NCI-H69 (cell line): ENCODE measurements at regions not wholly inside any gene's neighbourhood (a gene's known extent, or its start where the extent isn't known, plus 50 kb on each side); places are given as distances from the start of the nearest gene placed in this dataset.
"Not testable (repeated sequence)": the region's sequence is repeated elsewhere in the genome, so short reads cannot be mapped to it uniquely, and the experiment has no call there.

Source experiments
- DNase-seq: peaks from one replicate; lab custom pipeline; 2025; lab: John Stamatoyannopoulos, UW

- DNase-seq: no peak
Observed at GRCh38 chr2:224146356-224147160, 107.5 kb upstream of the SERPINE2 start.

- DNase-seq: no peak
Observed at GRCh38 chr2:224145751-224146355, 106.8 kb upstream of the SERPINE2 start.

- DNase-seq: no peak
Observed at GRCh38 chr2:224143526-224143925, 104.4 kb upstream of the SERPINE2 start.

GRCh38 chr2:224142397-224143312 lies 103.6 kb upstream of the SERPINE2 start:
- DNase-seq: no peak

GRCh38 chr2:224141304-224141703 lies 102.2 kb upstream of the SERPINE2 start:
- no peak for DNase-seq

GRCh38 chr2:224137208-224137607 lies 98.1 kb upstream of the SERPINE2 start:
- DNase-seq: no peak

GRCh38 chr2:224136396-224136795 lies 97.3 kb upstream of the SERPINE2 start:
- no peak for DNase-seq

GRCh38 chr2:224135881-224136280 lies 96.8 kb upstream of the SERPINE2 start:
- no peak for DNase-seq

GRCh38 chr2:224134003-224134734 lies 95.1 kb upstream of the SERPINE2 start:
- DNase-seq: no peak

GRCh38 chr2:224133387-224133786 lies 94.3 kb upstream of the SERPINE2 start:
- DNase-seq: no peak

- no peak for DNase-seq
Observed at GRCh38 chr2:224127871-224128501, 88.9 kb upstream of the SERPINE2 start.

GRCh38 chr2:224126440-224126839 lies 87.4 kb upstream of the SERPINE2 start:
- DNase-seq: no peak

- DNase-seq: no peak
Observed at GRCh38 chr2:224126003-224126402, 86.9 kb upstream of the SERPINE2 start.

GRCh38 chr2:224122542-224122941 lies 83.5 kb upstream of the SERPINE2 start:
- DNase-seq: no peak

- DNase-seq: no peak
Observed at GRCh38 chr2:224121406-224122067, 82.5 kb upstream of the SERPINE2 start.

GRCh38 chr2:224120986-224121385 lies 81.9 kb upstream of the SERPINE2 start:
- no peak for DNase-seq

GRCh38 chr2:224119846-224120245 lies 80.8 kb upstream of the SERPINE2 start:
- not testable (repeated sequence) for DNase-seq

- no peak for DNase-seq
Observed at GRCh38 chr2:224114428-224114827, 75.3 kb upstream of the SERPINE2 start.

GRCh38 chr2:224113930-224114329 lies 74.8 kb upstream of the SERPINE2 start:
- DNase-seq: not testable (repeated sequence)

GRCh38 chr2:224111576-224111975 lies 72.5 kb upstream of the SERPINE2 start:
- no peak for DNase-seq

GRCh38 chr2:224110811-224111210 lies 71.7 kb upstream of the SERPINE2 start:
- no peak for DNase-seq
